ENCODE measurements at regions not wholly inside any gene's neighbourhood (a gene's known extent, or its start where the extent isn't known, plus 50 kb on each side); places are given as distances from the start of the nearest gene placed in this dataset.

GRCh38 chr6:153963352-153963751, 75.7 kb upstream of the OPRM1 start:
- WGBS, 2 donors = 25 to 63% methylated on average over 3 of the region's 3 CpGs
- Histone ChIP-seq H3K27ac (no peak overlapping the region), H3K9me3 (no peaks in the 10 kb centered on the region), H3K4me3 (no peak overlapping the region), H3K36me3 (no peaks in the 10 kb centered on the region), H3K27me3 (no peaks in the 10 kb centered on the region), H3K4me1 (peaks cover 0 to 6% (median 0%) of the 10 kb centered on the region in 4 donors)
- DNase-seq = no peak
- TF ChIP-seq POLR2A (IDR thresholded peaks at IDR 0.05) (no peak), CTCF (IDR thresholded peaks at IDR 0.05) (no peak), EP300 (IDR thresholded peaks at IDR 0.05) (no peak), POLR2AphosphoS5 (IDR thresholded peaks at IDR 0.05) (no peak)
- intact Hi-C loops (cut with DNase I) = no loop called here

- Histone ChIP-seq H3K4me1 (peaks cover 0 to 6% (median 0%) of the 10 kb centered on the region in 4 donors), H3K27me3 (no peaks in the 10 kb centered on the region), H3K36me3 (no peaks in the 10 kb centered on the region), H3K9me3 (no peaks in the 10 kb centered on the region), H3K4me3 (no peak overlapping the region), H3K27ac (no peak overlapping the region)
- intact Hi-C loops (cut with DNase I) = no loop called here
- 63 to 73% methylated on average over 2 of the region's 2 CpGs for WGBS, 2 donors
- TF ChIP-seq POLR2AphosphoS5 (IDR thresholded peaks at IDR 0.05) (no peak), POLR2A (IDR thresholded peaks at IDR 0.05) (no peak), CTCF (IDR thresholded peaks at IDR 0.05) (no peak), EP300 (IDR thresholded peaks at IDR 0.05) (no peak)
- DNase-seq = no peak
These were observed 76.5 kb upstream of the OPRM1 start for GRCh38 chr6:153962555-153962954.

- peaks cover 0 to 6% (median 0%) of the 10 kb centered on the region in 4 donors for H3K4me1 ChIP-seq
- 32 to 67% methylated on average over 1 of the region's 1 CpG for WGBS, 2 donors
These were observed 78.3 kb upstream of the OPRM1 start for GRCh38 chr6:153960741-153961140.

GRCh38 chr6:153960281-153960680, 78.8 kb upstream of the OPRM1 start:
- 70 to 76% methylated on average over 4 of the region's 4 CpGs for WGBS, 2 donors
- no peaks in the 10 kb centered on the region for H3K36me3 ChIP-seq
- H3K4me1 ChIP-seq = peaks cover 0 to 6% (median 0%) of the 10 kb centered on the region in 4 donors
- H3K4me3 ChIP-seq = peak overlapping the region in 1 of 4 donors; percentile 13
- intact Hi-C loops (cut with DNase I) = no loop called here
- H3K27ac ChIP-seq = no peak overlapping the region
- TF ChIP-seq POLR2AphosphoS5 (IDR thresholded peaks at IDR 0.05) = no peak
- no peak for TF ChIP-seq CTCF (IDR thresholded peaks at IDR 0.05)
- TF ChIP-seq POLR2A (IDR thresholded peaks at IDR 0.05) = no peak
- TF ChIP-seq EP300 (IDR thresholded peaks at IDR 0.05) = no peak
- DNase-seq = no peak
- H3K9me3 ChIP-seq = no peaks in the 10 kb centered on the region
- no peaks in the 10 kb centered on the region for H3K27me3 ChIP-seq

More at GRCh38 chr6:153960741-153961140, 78.3 kb upstream of the OPRM1 start:
- H3K9me3 ChIP-seq = no peaks in the 10 kb centered on the region
- no peak overlapping the region for H3K4me3 ChIP-seq
- no peaks in the 10 kb centered on the region for H3K27me3 ChIP-seq
- H3K27ac ChIP-seq = no peak overlapping the region
- H3K36me3 ChIP-seq = no peaks in the 10 kb centered on the region
- TF ChIP-seq CTCF (IDR thresholded peaks at IDR 0.05) = no peak
- no peak for TF ChIP-seq EP300 (IDR thresholded peaks at IDR 0.05)
- no peak for TF ChIP-seq POLR2AphosphoS5 (IDR thresholded peaks at IDR 0.05)
- no peak for TF ChIP-seq POLR2A (IDR thresholded peaks at IDR 0.05)
- intact Hi-C loops (cut with DNase I) = no loop called here
- DNase-seq = no peak

GRCh38 chr6:153959276-153959675, 79.8 kb upstream of the OPRM1 start:
- no peaks in the 10 kb centered on the region for H3K36me3 ChIP-seq
- no peak overlapping the region for H3K4me3 ChIP-seq
- 79 to 87% methylated on average over 1 of the region's 1 CpG for whole genome bisulfite sequencing, 2 donors
- H3K27me3 ChIP-seq = no peaks in the 10 kb centered on the region
- peaks cover 0 to 6% (median 0%) of the 10 kb centered on the region in 4 donors for H3K4me1 ChIP-seq
- no peak overlapping the region for H3K27ac ChIP-seq
- no peaks in the 10 kb centered on the region for H3K9me3 ChIP-seq
- TF ChIP-seq EP300 (IDR thresholded peaks at IDR 0.05) = no peak
- no peak for TF ChIP-seq POLR2A (IDR thresholded peaks at IDR 0.05)
- no peak for TF ChIP-seq POLR2AphosphoS5 (IDR thresholded peaks at IDR 0.05)
- TF ChIP-seq CTCF (IDR thresholded peaks at IDR 0.05) = no peak
- no peak for DNase-seq
- intact Hi-C loops (cut with DNase I) = no loop called here
